CD4-positive, alpha-beta T cell treated with Interleukin-10 for 1 hour (primary cell): ENCODE measurements at regions not wholly inside any gene's neighbourhood (a gene's known extent, or its start where the extent isn't known, plus 50 kb on each side); places are given as distances from the start of the nearest gene placed in this dataset.
"Not testable (repeated sequence)": the region's sequence is repeated elsewhere in the genome, so short reads cannot be mapped to it uniquely, and the experiment has no call there.

Source experiments
- DNase-seq: peaks from one replicate; pipeline ENCODE4 v3.0.0-alpha.2; 2020

DNA sequence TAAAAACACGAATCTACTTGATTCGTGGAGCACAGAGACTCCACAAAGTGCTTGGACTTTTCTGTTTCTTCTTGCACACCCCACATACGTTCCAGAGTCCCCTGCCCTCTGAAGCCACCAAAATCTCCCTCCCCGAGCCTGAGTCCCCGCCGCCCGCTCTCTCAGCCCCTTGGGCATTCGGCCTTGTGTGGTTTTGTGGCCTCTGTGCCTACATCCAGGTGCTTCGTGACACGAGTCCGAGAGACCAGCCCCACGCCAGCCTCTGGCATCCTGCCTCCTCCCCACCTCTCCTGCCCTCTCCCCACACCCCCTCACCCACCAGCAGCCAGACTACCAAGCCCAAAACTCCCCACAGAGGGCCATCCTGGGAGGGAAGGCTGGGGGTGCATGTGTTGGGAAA lies 87.8 kb upstream of the PPP1R26 start:
- no peak for DNase-seq

DNA sequence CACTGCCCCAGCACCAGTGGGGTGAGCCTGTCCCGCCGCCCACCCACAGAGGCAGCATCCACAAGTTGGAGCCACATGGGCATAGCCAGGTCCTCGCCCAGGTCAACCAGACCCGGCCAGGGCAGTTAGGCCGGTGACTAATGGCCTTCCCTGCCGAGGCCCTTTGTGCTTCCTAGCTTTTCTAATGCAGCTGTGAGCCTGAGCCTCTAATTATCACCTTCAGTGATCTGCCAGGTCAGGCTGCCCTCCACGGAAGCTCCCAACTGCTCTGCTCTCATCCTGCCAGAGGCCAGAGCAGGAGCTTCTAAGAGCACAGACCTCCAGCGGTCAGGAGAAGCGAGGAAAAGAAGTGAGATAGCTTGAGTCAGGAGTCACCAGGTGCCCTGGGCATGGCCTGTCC lies 87.1 kb upstream of the PPP1R26 start:
- DNase-seq = no peak

DNA sequence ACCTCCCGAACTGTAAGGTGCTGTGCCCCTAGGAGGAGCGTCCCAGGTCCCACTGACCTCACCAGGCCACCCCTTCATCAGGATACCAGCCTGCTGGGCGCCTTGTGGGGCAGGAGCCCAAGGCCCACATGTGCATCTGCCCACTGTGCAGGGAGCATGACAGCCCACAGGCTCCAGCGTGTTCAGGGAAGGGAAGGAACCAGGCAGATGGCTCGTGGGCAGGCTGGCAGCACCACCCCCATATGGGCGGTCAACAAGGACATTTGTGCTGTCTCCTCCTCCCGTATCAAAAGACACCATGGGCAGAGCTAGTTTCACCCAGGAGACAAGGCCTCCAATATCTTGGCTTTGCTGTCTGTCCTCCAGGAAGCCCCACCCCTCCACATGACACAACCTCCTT lies 85.5 kb upstream of the PPP1R26 start:
- no peak for DNase-seq

- DNase-seq = no peak
Observed at GRCh38 chr9:135394699-135395645, 84.6 kb upstream of the PPP1R26 start.

DNA sequence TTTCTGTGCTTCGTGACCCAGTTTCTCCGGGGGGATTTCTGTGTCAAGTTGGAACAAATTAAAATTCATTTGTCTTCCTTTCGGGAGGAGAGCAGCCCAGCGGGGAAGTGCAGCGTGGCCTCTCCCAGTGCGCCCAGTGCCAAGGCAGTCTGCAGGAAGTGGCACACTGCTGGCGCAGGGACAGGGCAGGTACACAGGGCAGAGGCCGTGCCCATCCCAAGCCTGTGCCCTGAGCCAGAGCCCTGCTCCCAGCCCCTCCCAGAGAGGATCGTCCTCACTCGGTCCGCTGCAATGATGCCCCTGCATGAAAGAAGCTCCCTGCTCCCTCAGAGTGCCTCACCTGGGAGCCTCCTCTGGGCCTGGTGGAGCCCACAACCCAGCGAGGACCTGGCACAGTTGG lies 82.4 kb upstream of the PPP1R26 start:
- DNase-seq = no peak

GRCh38 chr9:135399000-135399649 lies 80.5 kb upstream of the PPP1R26 start:
- no peak for DNase-seq

DNA sequence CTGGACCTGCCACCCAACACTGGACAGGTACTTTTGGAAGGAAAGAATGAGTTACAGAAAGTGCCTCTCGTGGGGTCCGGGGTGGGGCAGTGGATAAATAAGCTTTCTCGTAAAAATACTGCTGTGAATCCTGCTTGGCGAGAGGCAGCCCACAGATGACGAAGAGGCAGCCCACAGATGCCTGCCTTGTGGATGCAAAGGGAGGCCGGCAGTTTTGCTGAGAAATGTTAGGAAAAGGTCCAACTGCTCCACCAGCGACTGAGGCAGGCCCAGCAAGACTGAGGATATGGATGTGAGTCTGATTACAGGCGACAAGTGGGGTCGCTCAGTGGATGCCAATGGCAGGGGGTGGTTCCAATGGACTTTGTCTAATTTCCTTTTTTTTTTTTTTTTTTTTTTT lies 79.1 kb upstream of the PPP1R26 start:
- DNase-seq = no peak

DNA sequence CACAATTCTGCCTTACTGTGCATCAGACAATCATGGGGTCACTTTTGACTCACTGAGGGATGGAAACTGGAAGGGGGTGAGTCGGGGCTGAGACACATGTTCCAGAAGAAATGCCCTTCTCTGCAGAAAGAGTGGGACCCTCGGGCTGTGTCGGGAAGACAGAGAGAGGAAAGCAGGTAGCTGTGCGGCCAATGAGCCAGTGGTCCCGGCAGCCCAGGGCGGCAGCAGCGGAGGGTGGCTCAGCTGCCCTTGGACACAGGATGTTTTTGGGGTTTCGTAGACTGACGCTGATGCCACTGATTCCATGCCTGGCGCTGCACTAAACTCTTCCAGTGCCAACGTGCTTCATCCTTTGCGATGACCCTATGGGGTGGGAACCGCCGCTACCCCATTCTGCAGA lies 78.4 kb upstream of the PPP1R26 start:
- no peak for DNase-seq

- no peak for DNase-seq
Observed at GRCh38 chr9:135402048-135402738, 77.4 kb upstream of the PPP1R26 start.

- DNase-seq = no peak
Observed at GRCh38 chr9:135402739-135403695, 76.6 kb upstream of the PPP1R26 start.

DNA sequence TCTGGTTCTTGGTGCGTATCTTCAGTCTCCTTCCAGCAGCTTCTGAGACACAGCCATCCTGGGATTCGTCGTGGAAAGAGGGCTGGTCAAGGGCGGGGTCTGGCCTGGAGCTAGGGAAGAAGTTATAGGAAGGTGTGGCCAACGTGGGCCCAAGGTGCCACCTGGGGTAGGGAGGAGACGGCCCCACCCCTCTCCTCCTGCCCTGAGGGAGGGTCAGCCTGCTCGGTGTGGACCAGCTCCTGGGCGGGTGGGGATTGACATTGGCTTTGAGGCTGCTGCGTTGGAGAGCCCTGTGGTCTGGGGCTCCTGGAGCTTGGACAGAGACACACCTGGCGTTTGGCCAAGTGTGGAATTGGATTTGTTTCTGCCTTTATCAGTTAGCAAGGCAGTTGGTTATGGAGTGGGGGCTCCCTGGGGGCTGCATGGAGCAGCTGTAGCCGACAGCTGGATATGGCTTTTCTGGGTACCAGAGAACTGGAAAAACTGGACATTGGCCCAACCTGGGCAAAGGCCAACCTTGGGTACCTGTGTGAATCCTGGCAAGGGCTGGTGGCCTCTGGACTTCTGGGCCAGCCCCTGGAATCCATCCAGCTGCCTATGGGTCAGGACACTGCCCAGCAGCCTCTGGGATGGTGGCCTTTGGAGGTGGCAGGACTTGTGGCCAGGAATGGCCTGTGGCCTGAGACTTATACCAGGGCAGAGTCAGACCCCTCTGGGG lies 75.7 kb upstream of the PPP1R26 start:
- DNase-seq = no peak

- no peak for DNase-seq
Observed at GRCh38 chr9:135404451-135405144, 75.0 kb upstream of the PPP1R26 start.

DNA sequence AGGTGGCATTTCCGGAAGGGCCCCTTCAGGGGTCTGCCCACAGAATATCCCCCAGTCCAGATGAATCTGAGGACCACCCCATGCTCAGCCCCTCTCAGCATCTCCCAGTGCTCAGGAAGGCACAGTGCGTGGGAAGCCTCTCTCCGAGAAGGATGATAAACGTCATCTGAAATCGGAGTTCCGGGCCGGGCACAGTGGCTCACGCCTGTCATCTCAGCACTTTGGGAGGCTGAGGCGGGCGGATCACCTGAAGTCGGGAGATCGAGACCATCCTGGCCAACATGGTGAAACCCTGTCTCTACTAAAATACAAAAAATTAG lies 74.5 kb upstream of the PPP1R26 start:
- not testable (repeated sequence) for DNase-seq

- DNase-seq = no peak
Observed at GRCh38 chr9:135408476-135409254, 70.9 kb upstream of the PPP1R26 start.

DNA sequence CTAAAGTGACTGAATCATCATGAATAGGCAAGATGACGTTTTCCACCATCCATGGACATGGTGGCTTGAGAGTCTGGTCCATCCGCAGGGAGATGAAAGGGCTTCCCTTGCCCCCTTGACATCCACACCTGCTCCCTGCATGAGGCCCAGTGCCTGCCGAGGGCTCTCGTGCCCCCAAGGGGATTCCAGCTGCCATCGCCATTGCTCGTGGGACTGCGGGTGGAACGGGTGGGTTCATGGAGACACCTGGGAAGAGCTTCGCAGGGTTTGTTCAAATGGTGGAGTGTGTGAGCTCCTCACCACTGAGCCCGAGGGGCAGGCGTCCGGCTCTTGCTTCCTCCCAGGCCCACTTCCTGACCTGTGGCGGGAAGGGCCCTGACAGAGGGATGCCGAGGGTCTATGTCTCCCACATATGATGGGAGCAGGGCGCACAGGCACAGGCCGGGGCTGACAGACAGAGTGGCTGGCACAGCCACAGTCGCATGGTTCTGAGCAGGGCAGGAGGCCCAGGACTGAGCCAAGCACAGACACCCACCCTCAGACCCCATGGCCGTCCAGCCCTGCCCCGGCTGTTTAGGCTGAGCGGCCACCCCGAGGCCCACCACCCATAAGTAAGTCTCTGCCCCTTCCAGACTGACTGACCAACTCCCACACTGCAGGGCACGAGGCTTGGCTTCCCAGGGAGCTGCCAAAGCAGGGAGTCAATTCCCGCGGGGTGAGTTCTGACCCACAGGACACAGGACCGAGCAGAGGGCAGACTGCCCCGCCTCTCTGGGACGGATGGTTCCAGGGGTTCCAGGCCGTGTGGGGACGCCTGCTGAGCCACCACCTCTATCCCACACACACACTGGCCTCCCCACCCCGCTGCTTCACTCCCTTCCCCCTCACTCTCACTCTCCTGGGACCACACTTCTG lies 70.0 kb upstream of the PPP1R26 start:
- no peak for DNase-seq

- no peak for DNase-seq
Observed at GRCh38 chr9:135410421-135410820, 69.2 kb upstream of the PPP1R26 start.

DNA sequence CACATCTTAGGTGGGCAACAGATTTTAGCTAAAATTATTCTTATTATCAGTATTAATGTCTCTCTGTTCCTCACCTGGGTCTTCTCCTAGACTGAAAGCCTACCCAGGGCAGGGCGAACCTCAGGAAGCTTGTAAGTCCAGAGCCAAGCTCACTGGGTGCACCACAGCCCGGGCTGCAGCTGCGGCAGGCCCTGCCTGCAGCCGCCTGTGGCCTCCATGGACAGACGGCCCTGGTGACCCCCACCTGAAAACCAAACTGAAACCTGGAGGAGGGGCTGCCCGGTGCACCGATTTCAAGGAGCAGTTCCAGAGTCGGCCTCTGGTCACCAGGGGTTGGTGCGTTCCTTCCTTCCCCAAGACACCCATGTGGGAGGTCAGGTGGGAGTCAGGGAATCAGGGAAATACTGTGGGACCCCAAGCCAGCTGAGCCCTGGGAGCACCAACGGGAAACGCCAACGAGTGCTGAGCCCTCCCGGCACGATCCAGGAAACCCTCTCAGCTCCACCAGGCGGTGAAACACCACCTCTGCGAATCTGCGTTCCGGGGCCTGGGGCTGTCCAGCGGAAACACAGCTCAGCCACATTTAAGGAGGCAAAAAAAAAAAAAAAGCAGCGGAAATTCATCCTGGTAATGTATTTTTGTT lies 68.6 kb upstream of the PPP1R26 start:
- no peak for DNase-seq

DNA sequence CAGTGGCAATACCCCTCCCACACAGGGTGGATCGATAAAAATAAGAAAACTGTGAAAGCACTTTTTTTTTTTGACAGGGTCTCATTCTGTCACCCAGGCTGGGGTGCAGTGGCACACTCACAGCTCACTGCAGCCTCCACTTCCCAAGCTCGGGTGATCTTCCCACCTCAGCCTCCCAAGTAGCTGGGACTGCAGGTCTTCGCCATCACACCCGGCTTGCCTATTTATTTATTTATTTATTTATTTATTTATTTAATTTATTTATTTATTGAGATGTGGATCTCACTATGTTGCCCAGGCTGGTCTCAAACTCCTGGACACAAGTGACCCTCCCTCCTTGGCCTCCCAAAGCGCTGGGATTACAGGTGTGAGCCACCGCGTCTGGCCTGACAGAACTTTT lies 68.0 kb upstream of the PPP1R26 start:
- DNase-seq = not testable (repeated sequence)
